ENCODE measurements at regions not wholly inside any gene's neighbourhood (a gene's known extent, or its start where the extent isn't known, plus 50 kb on each side); places are given as distances from the start of the nearest gene placed in this dataset.

DNA sequence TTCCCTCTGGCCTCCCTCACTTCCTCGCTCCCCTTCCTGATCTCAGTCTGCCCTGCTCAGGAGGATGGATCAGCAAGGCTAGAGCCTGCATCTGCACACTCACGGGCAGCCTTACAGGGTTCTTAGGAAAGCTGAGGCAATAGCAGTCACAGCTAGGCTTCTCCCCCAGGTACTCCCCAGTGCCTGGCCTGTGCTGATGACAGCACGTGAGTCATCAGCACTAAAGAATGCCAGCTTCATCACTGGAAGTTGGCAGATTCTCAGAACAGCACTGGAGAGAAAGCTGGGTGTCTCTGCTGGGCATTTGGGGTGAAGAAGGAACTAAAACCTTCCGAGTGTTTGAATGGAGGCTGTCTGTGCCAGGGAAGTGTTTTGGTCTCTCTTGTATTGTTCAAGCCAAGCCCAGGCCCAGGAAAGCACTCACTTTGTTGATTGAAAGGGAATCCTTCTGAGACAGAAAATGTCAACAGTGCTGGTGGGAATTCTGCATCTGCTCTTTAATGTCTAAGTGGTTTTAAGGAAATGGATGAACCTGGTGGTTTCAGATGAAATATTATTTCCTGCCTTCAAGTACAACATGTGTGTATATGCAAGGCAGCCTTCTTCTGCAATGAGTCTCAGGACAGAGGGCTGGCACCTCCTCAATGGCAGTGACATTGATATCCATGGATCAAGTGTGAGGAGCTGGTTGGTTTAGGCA, 73.0 kb upstream of the SCOC start:
- Histone ChIP-seq H3K27me3 (replicated peaks) (no peaks in the 10 kb centered on the region), H3K27ac (no peak overlapping the region), H3K36me3 (replicated peaks) (no peaks in the 10 kb centered on the region), H3K4me3 (ENCODE audit: low read depth, low read length) (no peak overlapping the region)
- in situ Hi-C loops (cut with HindIII; ENCODE audit: low pct_ligation_motif_present, low sequenced_read_pairs), result no loop called here
- TF ChIP-seq, protein P1, sequence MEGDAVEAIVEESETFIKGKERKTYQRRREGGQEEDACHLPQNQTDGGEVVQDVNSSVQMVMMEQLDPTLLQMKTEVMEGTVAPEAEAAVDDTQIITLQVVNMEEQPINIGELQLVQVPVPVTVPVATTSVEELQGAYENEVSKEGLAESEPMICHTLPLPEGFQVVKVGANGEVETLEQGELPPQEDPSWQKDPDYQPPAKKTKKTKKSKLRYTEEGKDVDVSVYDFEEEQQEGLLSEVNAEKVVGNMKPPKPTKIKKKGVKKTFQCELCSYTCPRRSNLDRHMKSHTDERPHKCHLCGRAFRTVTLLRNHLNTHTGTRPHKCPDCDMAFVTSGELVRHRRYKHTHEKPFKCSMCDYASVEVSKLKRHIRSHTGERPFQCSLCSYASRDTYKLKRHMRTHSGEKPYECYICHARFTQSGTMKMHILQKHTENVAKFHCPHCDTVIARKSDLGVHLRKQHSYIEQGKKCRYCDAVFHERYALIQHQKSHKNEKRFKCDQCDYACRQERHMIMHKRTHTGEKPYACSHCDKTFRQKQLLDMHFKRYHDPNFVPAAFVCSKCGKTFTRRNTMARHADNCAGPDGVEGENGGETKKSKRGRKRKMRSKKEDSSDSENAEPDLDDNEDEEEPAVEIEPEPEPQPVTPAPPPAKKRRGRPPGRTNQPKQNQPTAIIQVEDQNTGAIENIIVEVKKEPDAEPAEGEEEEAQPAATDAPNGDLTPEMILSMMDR (IDR thresholded peaks at IDR 0.05; ENCODE audit: low read depth, low read length, missing control alignments), result no peak
- peak; percentile 22 for DNase-seq

DNA sequence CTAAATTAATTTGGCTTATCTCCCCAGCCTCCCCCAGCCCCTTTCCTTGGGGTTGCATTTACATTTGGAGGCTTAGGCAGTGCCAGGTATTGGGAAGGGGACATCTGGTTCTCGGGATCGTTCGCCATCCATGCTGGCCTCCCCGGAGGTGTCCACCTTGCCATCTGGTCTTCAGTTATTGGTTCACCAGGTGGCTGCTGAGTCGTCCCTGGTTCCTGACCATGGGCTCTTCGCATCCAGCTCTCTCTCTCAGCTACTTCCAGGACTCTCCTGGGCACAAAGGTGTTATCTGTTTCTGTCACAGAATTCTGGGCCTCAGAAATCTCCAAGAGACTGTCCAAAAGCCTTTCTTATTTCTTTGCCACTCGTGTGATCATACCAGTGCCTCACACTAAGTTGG, 75.4 kb upstream of the SCOC start:
- Histone ChIP-seq H3K4me3 (ENCODE audit: low read depth, low read length) (no peak overlapping the region), H3K36me3 (replicated peaks) (no peaks in the 10 kb centered on the region), H3K27me3 (replicated peaks) (no peaks in the 10 kb centered on the region), H3K27ac (no peak overlapping the region)
- no peak for DNase-seq
- TF ChIP-seq, protein P1 (IDR thresholded peaks at IDR 0.05; ENCODE audit: low read depth, low read length, missing control alignments), result no peak
- in situ Hi-C loops (cut with HindIII; ENCODE audit: low pct_ligation_motif_present, low sequenced_read_pairs), result no loop called here

DNA sequence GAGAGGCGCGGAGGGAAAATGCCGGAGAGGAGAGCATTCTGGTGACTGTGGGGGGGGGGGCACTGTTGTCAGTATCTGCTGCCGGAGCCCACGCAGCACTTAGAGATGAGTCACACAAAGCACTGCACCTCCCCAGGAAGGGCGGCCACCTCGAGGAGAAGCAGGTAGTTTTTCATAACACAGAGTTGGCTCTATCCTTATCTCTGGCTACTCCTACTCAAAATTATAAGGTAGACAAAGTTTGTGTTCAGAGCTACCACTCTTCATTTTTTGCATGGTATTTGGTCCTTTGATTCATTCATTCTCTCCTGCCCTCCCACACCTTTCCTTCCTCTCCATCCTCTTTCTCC, 76.2 kb upstream of the SCOC start:
- no peaks in the 10 kb centered on the region for H3K36me3 ChIP-seq (replicated peaks)
- no peak overlapping the region for H3K27ac ChIP-seq
- no peak for DNase-seq
- in situ Hi-C loops (cut with HindIII; ENCODE audit: low pct_ligation_motif_present, low sequenced_read_pairs), result no loop called here
- TF ChIP-seq, protein P1 (IDR thresholded peaks at IDR 0.05; ENCODE audit: low read depth, low read length, missing control alignments), result no peak
- H3K4me3 ChIP-seq (ENCODE audit: low read depth, low read length), result no peak overlapping the region
- H3K27me3 ChIP-seq (replicated peaks), result no peaks in the 10 kb centered on the region

DNA sequence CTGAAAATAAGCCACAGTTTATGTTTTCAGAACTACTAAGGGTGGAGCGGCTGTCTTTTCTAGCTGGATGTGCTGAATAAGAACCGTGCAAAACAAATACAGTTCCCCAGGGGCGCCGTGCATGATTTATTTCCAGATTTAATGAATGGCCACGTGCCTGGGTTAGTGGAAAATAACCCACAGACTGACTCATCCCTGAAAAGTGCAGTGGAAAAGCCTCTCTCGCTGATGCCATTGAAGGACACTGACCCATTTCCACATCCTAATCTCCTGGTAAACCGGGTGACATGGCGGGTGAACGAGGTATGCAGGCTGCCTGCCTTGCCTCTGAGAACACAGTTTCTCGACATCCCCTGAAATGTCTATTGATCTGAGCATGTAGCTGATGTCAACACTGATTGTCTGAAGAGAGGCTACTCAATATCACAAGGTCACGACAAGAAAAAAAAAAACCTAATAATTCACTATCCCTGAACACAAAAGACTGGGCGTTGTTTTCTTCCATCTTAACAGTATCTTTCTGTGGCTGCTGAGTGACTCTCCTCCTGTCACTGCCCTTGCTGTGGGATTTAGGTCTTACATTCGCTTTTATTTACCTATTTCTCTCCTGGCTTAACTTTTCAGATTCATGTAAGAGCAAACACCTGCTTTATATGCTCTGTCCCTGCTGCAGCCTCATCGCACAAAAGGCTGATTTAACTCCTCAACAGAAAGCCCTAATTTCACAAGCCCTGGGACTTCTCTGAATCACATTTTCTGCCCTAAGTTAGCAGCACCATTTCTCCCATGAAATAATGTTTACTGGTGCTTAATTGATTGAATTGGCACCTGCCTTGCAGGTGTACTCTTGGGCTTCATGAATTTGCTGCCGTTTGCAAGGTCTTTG, 76.9 kb upstream of the SCOC start:
- peak; percentile 69 for DNase-seq
- TF ChIP-seq, protein P1 (IDR thresholded peaks at IDR 0.05; ENCODE audit: low read depth, low read length, missing control alignments), result no peak
- in situ Hi-C loops (cut with HindIII; ENCODE audit: low pct_ligation_motif_present, low sequenced_read_pairs), result no loop called here
- H3K36me3 ChIP-seq (replicated peaks), result no peaks in the 10 kb centered on the region
- no peaks in the 10 kb centered on the region for H3K27me3 ChIP-seq (replicated peaks)
- H3K4me3 ChIP-seq (ENCODE audit: low read depth, low read length), result peak overlapping the region; percentile 9
- H3K27ac ChIP-seq, result no peak overlapping the region

DNA sequence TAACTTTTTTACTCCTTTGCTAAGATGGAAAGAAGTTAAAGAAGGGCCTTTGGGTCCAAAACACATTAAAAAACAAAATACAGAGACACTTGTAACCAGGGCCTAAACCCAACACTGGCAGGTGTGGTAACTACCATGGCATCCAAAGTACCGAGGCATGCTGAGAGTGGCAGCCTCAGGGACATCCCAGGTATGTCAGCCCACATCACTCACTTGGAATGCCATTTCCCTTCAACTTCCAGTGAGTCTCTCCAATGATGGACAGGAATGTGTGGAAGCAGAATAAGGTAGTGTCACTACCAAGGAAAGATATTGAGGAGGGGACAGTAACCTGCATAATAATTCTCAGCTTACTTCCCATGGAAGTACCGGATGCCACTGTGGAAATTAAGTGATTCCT, 79.5 kb upstream of the SCOC start:
- Histone ChIP-seq H3K4me3 (ENCODE audit: low read depth, low read length) (no peak overlapping the region), H3K27ac (no peak overlapping the region), H3K27me3 (replicated peaks) (no peaks in the 10 kb centered on the region), H3K36me3 (replicated peaks) (no peaks in the 10 kb centered on the region)
- in situ Hi-C loops (cut with HindIII; ENCODE audit: low pct_ligation_motif_present, low sequenced_read_pairs), result no loop called here
- no peak for DNase-seq
- TF ChIP-seq, protein P1 (IDR thresholded peaks at IDR 0.05; ENCODE audit: low read depth, low read length, missing control alignments), result no peak

Measured in brain microvascular endothelial cell (primary cell).